ENCODE measurements at regions not wholly inside any gene's neighbourhood (a gene's known extent, or its start where the extent isn't known, plus 50 kb on each side); places are given as distances from the start of the nearest gene placed in this dataset.
"Not testable (repeated sequence)": the region's sequence is repeated elsewhere in the genome, so short reads cannot be mapped to it uniquely, and the experiment has no call there.

- Mint-ChIP-seq H3K4me3 (no peak overlapping the region), H3K9me3 (peaks cover 3% of the 10 kb centered on the region), H3K27ac (no peak overlapping the region; the same call in 1 of the 2 replicates), H3K4me1 (peaks cover 8% of the 10 kb centered on the region), H3K36me3 (no peaks in the 10 kb centered on the region), H3K27me3 (ENCODE audit: low read depth) (no peaks in the 10 kb centered on the region)
- no peak for ATAC-seq
- no peak for TF ChIP-seq PRRX2 (CRISPR knock-in tag; IDR thresholded peaks at IDR 0.05)
- DNase-seq (ENCODE audit: low spot score): no peak
- ChIA-PET POLR2A (no interaction called here), CTCF (no interaction called here)
Observed at GRCh38 chr4:114137984-114138383, 158.5 kb upstream of the ARSJ start.

DNA sequence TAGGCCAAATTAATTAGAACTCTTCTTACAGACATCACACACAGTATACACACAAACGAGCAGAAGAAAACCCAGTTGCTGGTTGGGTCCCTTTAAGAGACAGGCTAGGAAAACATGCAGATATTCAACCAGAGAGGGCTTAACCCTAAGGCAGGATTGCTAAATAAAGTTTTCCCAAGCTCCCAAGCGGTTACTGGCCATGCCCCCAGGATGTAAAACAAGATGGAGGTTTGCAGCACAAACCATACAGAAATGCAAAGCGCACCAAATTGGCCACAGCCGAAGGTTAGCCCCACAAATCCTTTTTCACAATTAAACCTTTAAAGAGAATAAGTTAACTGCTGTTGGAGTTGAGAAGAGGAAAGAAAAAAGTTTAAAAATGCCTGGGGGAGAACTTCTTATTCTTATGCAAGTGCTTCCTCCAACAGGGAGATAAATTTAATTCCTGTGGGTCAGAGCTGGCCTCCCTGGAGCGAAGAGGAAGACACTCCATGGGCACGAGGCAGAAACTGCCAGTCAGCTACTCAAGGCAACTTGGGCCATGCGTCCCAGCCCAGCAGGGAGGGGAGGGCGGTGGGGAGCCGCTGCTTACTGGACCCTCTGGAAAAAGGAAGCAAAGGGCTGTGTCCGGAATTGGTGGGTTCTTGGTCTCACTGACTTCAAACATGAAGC lies 167.6 kb upstream of the ARSJ start:
- ChIA-PET CTCF (no interaction called here), POLR2A (no interaction called here)
- Mint-ChIP-seq H3K27ac (peak overlapping the region; percentile 78), H3K27me3 (ENCODE audit: low read depth) (no peaks in the 10 kb centered on the region; the same call in 1 of the 2 replicates), H3K9me3 (peaks cover 7% of the 10 kb centered on the region; the same call in 1 of the 2 replicates), H3K4me3 (no peak overlapping the region), H3K4me1 (peaks cover 9% of the 10 kb centered on the region), H3K36me3 (0 out of 2 replicates have a peak, but pooled peaks cover 3% of the 10 kb centered on the region)
- no peak for DNase-seq (ENCODE audit: low spot score)
- TF ChIP-seq JUN (CRISPR knock-in tag; IDR thresholded peaks at IDR 0.05) (no peak), MXD4 (CRISPR knock-in tag; IDR thresholded peaks at IDR 0.05; ENCODE audit: borderline replicate concordance) (no peak), MLX (CRISPR knock-in tag; IDR thresholded peaks at IDR 0.05) (no peak), ATF1 (CRISPR knock-in tag; IDR thresholded peaks at IDR 0.05) (no peak)
- TF ChIP-seq, protein P1, sequence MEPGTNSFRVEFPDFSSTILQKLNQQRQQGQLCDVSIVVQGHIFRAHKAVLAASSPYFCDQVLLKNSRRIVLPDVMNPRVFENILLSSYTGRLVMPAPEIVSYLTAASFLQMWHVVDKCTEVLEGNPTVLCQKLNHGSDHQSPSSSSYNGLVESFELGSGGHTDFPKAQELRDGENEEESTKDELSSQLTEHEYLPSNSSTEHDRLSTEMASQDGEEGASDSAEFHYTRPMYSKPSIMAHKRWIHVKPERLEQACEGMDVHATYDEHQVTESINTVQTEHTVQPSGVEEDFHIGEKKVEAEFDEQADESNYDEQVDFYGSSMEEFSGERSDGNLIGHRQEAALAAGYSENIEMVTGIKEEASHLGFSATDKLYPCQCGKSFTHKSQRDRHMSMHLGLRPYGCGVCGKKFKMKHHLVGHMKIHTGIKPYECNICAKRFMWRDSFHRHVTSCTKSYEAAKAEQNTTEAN (CRISPR knock-in tag; IDR thresholded peaks at IDR 0.05): no peak
- TF ChIP-seq, protein P2, sequence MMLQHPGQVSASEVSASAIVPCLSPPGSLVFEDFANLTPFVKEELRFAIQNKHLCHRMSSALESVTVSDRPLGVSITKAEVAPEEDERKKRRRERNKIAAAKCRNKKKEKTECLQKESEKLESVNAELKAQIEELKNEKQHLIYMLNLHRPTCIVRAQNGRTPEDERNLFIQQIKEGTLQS (CRISPR knock-in tag; conservative IDR thresholded peaks at IDR 0.05): no peak
- TF ChIP-seq, protein P3, sequence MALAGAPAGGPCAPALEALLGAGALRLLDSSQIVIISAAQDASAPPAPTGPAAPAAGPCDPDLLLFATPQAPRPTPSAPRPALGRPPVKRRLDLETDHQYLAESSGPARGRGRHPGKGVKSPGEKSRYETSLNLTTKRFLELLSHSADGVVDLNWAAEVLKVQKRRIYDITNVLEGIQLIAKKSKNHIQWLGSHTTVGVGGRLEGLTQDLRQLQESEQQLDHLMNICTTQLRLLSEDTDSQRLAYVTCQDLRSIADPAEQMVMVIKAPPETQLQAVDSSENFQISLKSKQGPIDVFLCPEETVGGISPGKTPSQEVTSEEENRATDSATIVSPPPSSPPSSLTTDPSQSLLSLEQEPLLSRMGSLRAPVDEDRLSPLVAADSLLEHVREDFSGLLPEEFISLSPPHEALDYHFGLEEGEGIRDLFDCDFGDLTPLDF (CRISPR knock-in tag; IDR thresholded peaks at IDR 0.05): no peak
- TF ChIP-seq, protein P4, sequence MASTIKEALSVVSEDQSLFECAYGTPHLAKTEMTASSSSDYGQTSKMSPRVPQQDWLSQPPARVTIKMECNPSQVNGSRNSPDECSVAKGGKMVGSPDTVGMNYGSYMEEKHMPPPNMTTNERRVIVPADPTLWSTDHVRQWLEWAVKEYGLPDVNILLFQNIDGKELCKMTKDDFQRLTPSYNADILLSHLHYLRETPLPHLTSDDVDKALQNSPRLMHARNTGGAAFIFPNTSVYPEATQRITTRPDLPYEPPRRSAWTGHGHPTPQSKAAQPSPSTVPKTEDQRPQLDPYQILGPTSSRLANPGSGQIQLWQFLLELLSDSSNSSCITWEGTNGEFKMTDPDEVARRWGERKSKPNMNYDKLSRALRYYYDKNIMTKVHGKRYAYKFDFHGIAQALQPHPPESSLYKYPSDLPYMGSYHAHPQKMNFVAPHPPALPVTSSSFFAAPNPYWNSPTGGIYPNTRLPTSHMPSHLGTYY (CRISPR knock-in tag; IDR thresholded peaks at IDR 0.05): no peak
- peak; percentile 55 for ATAC-seq

- DNase-seq (ENCODE audit: low spot score); H3K27me3 Mint-ChIP-seq (ENCODE audit: low read depth); H3K36me3 Mint-ChIP-seq; H3K9me3 Mint-ChIP-seq; CTCF ChIA-PET; ATAC-seq; H3K4me3 Mint-ChIP-seq; H3K4me1 Mint-ChIP-seq; H3K27ac Mint-ChIP-seq; POLR2A ChIA-PET: not testable (repeated sequence)
Observed at GRCh38 chr4:114147619-114148208, 168.3 kb upstream of the ARSJ start.

DNA sequence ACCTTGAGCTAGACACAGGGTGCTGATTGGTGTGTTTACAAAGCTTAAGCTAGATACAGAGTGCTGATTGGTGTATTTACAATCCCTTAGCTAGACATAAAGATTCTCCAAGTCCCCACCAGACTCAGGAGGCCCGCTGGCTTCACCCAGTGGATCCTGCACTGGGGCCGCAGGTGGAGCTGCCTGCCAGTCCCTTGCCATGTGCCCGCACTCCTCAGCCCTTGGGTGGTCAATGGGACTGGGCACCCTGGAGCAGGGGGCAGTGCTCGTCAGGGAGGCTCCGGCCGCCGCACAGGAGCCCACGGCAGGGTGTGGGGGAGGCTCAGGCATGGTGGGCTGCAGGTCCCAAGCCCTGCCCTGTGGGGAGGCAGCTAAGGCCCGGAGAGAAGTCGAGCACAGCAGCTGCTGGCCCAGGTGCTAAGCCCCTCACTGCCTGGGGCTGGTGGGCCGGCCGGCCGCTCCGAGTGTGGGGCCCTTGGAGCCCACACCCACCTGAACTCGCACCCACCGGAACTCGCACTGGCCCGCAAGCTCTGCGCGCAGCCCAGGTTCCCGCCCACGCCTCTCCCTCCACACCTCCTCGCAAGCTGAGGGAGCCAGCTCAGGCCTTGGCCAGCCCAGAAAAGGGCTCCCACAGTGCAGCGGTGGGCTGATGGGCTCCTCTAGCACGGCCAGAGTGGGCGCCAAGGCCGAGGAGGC lies 169.1 kb upstream of the ARSJ start:
- DNase-seq (ENCODE audit: low spot score); CTCF ChIA-PET; H3K4me3 Mint-ChIP-seq; POLR2A ChIA-PET; H3K36me3 Mint-ChIP-seq; H3K4me1 Mint-ChIP-seq; H3K27ac Mint-ChIP-seq; H3K9me3 Mint-ChIP-seq; ATAC-seq; H3K27me3 Mint-ChIP-seq (ENCODE audit: low read depth): not testable (repeated sequence)

Measured in WTC11 (cell line).